ENCODE measurements at regions not wholly inside any gene's neighbourhood (a gene's known extent, or its start where the extent isn't known, plus 50 kb on each side); places are given as distances from the start of the nearest gene placed in this dataset.

GRCh38 chr20:40808936-40809335 lies 119.9 kb upstream of the MAFB start:
- no peak for ATAC-seq

DNA sequence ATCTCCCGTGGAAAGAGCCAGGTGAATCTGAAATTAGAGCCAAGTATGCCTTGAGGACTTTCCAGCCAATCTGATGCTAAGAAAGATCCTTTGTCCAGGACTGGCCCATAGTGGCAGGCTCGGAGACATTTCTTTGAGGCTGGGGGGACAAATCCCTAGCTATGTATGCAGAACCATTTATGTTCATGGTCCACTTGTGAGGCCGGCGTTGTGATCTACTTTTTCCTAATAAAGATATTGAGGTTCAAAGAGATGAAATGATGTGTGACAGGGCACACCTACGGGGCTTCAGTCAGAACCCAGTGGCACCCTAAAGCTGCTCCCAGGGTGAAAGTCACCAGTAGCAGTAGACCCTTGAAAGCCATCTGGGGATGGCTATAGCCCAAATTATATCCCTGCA lies 120.3 kb upstream of the MAFB start:
- no peak for ATAC-seq

- no peak for ATAC-seq
Measured at GRCh38 chr20:40810332-40811000, 121.4 kb upstream of the MAFB start.

GRCh38 chr20:40811004-40811403 lies 122.0 kb upstream of the MAFB start:
- ATAC-seq, result no peak

DNA sequence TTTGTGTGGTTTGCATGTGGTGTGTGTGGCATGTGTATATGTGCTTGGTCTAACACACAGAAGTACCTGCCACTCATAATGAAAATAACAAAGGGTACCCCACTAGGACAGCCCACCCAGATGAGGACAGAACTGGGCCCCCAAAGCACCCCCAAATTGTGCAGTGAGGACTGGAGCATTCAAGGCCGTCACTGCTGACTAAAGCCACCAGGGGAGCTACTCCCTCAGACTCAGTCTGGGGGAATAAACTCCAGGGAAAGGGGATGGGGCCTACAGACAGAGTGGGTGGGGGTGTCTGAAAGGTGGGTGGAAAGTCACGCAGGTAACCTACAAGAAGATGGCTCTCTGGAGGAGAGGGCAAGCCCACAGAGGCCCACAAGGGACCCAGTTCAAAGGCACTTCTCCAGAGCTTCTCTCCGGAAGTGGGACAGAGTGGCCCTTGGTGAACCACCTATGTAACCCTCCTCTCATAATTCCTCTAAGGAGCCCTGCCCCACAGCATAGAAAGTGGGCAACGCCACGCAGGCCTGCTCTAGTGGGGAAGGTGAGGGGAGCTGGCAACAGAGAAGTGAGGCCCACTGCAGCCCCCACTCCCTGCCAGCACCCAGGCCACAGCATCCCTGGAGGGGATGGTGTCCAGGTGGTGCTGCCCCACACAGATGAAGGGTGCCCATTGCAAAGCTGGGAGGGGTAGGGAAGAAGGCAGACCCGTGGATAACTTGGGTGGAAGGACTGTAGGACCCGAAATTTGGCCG lies 122.8 kb upstream of the MAFB start:
- ATAC-seq, result no peak

DNA sequence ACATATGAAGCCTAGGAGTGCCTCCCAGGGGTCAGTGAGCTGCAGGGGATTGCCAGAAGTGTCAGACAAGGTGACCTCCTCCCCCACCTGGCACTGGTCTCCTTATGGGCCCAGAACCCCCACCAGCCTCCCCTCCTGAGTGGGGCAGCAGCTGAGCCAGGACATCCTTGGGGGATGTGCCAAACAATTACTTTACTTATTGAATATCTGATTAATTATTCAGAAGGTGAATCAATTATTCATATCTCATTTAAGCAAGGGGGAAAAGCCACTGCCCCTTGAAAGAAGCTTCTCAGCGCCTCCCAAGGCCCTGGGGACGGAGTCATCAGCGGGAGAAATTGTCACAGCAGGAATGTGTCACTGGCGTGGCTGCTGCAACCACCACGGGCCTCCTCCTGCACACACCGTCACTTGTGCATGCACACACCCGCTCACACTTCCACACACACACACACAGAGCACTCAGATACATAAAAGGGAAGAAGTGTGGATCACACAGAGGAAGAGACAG lies 123.4 kb upstream of the MAFB start:
- ATAC-seq, result no peak

- peak; percentile 62 for ATAC-seq
Measured at GRCh38 chr20:40813029-40813431, 124.0 kb upstream of the MAFB start.

GRCh38 chr20:40813708-40814630 lies 124.9 kb upstream of the MAFB start:
- ATAC-seq, result no peak

DNA sequence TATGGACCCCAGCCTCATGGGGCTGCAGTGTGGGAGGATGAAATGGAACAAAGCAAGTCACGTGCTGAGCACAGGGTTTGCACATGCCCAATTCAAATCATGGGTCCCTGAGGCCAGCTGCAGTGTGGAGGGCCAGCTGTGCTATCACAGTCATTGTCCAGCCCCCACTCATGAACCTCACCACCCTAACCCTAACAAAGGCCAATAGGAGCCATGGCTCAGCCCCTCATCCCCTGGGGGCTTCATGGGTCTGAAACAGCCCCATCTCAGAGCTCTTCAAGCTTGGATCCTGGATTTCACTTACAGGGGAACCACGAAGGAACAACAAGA lies 125.6 kb upstream of the MAFB start:
- ATAC-seq, result no peak

GRCh38 chr20:40815156-40816038 lies 126.4 kb upstream of the MAFB start:
- ATAC-seq, result no peak

DNA sequence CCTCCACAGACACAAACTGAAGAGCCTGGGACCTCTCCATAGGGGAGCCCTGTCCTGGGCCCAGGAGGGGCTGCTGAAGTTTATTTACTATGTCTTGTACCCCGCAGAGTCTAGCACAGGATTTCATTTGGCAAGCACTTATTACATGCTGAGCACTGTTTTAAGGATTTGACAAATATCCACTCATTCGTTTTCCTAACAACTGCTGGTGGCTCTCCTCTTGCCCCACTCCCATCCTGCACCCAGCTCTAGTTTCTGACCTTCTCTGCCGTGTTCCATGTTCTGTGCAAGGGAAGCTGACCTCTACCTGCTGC lies 127.0 kb upstream of the MAFB start:
- no peak for ATAC-seq

- ATAC-seq, result no peak
Measured at GRCh38 chr20:40821429-40821828, 132.4 kb upstream of the MAFB start.

GRCh38 chr20:40826699-40827098 lies 137.7 kb upstream of the MAFB start:
- no peak for ATAC-seq

DNA sequence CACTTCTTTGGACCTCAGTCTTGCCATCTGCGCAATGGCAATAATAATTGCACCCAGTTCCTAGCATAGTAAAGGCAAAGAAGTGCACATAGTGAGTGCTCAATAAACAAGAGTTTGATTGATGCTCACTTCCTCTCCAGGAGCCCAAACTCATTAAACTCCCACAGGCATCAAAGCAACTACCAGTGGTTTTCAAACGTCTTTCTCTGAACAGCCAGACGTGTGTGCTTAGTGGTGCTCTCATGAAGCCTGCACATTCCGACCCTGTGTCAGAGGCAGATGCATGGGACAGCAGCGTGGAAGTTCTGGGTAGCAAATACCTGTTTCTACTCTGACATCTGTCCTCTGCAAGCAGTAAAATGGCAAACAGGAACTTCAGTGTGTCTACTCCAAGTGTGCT lies 146.3 kb upstream of the MAFB start:
- ATAC-seq, result no peak

GRCh38 chr20:40838509-40838908 lies 149.5 kb upstream of the MAFB start:
- no peak for ATAC-seq

DNA sequence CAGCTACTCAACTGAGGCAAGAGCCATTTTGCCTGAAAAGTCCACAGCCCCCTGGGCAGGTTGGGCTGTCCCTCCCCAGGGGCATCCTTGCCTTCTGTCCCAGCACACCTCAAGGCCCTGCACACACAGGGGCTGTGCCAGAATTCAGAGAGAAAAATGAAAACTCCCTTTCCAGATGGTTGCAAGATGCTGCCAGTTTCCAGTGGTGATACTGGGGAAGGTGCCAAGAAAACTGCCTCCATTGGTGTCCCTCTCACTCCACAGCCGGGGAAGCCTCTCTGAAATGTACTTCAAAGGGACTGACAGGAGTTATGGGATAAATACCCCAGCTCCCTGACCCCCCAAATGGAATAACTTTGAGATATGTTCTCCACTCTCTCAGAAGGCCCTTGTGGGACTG lies 154.2 kb upstream of the MAFB start:
- no peak for ATAC-seq

DNA sequence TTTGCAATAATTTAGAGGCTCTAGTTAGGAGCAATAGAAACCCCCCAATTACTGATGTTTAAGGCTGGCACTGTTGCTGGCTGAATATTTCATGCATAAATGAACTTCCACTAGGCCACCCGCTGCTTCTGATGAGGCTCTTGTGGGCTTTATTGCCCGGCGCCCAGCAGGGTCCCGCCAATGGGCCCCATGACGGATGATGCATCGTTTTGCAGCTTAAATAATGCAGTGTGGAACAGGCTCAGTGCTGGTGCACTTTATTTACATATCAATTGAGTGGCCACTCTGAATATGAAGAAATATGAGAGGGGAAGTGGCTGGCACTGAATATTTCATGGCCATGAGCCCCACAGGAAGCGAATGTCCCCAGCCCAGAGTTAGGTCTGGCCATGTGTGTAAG lies 155.3 kb upstream of the MAFB start:
- no peak for ATAC-seq

GRCh38 chr20:40848096-40848495 lies 159.1 kb upstream of the MAFB start:
- no peak for ATAC-seq

GRCh38 chr20:40848526-40848925 lies 159.5 kb upstream of the MAFB start:
- ATAC-seq, result peak; percentile 82

DNA sequence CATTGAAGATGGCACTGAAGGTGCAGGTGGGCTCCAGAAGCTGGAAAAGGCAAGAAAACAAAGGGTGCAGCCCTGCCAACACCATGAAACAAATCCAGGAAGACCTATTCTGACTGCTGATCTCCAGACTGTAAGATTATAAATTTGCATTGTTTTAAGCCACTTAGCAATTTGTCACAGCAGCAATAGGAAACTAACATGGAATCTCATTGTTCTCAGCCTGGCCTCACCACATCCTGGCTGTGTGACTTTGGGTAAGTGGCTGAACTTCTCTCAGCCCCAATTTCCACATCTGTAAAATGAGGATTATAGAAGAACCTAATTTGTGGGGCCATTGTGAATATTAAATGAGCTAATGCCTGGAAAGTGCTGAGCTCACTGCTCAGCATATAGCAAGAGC lies 160.4 kb upstream of the MAFB start:
- no peak for ATAC-seq

DNA sequence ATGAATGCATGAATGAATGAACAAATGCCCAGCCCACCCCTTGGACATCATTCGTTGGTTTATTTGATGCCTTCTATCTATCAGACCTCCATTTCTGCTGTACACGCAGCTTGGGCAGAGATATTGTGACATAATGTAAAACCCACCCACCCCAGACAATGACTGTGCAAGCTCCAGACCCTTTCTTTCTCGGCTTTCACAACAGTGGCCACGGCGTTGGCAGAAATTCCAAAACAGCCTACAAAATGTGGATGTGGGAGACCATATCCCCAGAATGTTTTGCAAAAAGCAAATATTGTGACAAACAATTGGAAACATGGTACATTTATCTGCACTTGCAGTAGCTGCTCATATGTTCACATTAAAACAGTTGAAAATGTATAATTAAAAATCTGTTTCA lies 162.0 kb upstream of the MAFB start:
- ATAC-seq, result no peak

GRCh38 chr20:40855269-40855668 lies 166.2 kb upstream of the MAFB start:
- ATAC-seq, result no peak

- no peak for ATAC-seq
Measured at GRCh38 chr20:40856653-40857052, 167.6 kb upstream of the MAFB start.
